Stimulated activated naive CD4-positive, alpha-beta T cell (primary cell): ENCODE measurements at regions not wholly inside any gene's neighbourhood (a gene's known extent, or its start where the extent isn't known, plus 50 kb on each side); places are given as distances from the start of the nearest gene placed in this dataset.
"Not testable (repeated sequence)": the region's sequence is repeated elsewhere in the genome, so short reads cannot be mapped to it uniquely, and the experiment has no call there.

ENCODE experiments used
- DNase-seq, 6 experiments: peaks; one replicate each; lab custom pipeline; 2025; lab: John Stamatoyannopoulos, UW

DNA sequence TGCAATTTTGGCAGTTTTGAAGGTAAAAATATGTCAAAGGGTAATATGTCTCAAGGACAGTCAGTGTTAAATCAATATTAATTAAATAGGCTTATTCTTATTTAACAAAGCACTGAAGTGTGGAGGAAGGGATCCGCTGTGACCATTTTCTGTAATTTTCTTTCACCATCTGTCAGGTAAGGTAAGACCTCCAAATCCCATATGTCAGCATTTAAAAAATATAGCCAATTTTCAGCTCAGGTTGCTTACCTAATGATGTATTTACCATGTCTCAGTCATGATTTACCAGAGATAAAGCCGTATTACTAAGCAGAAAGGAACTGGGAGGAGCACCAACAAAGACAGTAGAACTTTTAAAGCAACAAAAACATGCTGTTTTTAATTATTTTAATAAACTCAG is 683.9 kb downstream of the CCSER2 start:
- DNase-seq: no peak

DNA sequence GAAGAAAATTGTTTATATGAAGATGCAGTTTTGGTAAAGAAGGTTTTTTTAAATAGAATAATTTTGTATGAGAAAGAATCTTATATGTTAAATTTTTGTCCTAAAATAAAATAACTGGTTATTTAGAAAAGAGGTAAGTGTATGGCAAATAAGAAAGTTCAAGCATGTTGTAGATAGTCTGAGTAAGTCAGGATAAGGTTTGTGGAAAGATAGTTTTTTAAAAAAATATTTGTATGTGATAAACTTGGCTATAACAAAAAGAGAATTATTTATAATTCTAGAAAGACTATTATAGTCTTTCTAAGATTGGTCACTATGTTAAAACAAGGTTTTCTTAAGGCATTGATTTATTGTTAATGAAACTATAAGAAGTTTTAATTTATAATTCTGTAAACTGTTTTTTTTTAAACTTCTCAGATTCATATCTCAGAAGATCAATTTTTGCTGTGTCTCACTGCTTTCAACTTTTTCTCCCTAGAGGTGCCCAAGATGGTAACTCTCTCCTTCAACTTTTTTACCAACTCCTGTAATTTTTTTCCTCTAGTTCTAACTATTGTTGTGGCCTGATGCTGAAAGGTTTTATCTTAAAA is 698.6 kb downstream of the CCSER2 start:
- no peak for DNase-seq

DNA sequence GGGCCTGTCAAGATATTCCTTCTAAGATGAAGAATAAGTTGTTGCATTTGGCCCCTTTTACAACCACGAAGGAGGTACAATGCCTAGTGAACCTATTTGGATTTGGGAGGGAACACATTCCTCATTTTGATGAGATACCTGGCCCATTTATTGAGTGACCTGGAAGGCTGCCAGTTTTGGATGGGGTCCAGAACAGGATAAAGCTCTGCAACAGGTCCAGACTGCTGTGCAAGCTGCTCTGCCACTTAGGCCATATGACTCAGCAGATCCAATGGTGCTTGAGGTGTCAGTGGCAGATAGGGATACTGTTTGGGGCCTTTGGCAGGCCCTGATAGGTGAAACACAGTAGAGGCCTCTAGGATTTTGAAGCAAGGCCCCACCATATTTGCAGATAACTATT is 704.6 kb downstream of the CCSER2 start:
- DNase-seq: no peak

DNA sequence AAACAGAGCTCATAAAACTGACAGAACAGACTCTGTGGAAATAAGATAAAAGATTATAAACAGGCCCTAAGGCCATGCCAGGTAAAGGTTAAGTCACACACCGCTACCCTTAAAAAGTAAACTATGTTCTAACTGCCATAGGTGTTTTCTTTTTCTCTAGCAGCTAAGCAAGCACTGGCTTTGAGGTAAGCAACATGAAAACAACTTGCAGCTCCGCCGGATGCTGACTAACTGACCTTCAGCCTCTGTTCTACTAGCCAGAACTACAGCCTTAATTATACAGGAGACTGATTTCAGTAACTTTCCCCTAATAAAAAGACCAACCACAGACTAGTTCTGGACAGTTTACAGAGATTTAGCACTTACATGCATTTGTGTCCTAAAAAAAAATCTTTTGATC is 708.3 kb downstream of the CCSER2 start:
- no peak for DNase-seq

DNA sequence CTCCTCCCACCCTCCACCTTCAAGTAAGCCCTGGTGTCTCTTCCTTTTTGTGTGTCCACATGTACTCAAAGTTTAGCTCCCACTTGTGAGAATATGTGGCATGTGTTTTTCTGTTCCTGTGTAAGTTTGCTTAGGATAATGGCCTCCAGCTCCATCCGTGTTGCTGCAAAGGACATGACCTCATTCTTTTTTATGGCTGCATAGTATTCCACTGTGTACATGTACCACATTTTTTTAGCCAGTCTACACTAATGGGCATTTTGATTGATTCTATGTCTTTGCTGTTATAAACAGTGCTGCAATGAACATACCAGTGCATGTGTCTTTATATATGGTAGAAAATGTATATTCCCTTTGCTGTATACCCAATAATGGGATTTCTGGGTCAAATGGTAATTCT is 710.9 kb downstream of the CCSER2 start:
- no peak for DNase-seq

DNA sequence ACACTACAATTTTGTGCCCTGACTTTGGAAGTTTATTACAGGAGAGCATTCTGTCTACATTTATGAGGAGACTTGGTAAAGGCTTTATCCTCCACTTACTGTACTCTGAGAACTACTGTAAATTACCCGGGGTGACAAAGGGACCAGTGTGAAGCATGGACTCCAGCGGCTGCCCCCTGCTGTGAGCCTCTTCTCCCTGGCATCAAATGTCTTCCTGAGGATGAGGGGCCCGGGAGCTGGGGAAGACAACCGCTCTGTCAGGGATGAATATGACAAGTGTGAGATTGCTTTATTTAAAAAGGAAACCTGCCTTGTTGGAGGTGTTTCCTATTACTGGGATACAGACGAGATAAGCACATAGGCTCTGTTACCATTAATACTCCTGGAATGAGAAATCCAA is 714.8 kb downstream of the CCSER2 start:
- no peak for DNase-seq

DNA sequence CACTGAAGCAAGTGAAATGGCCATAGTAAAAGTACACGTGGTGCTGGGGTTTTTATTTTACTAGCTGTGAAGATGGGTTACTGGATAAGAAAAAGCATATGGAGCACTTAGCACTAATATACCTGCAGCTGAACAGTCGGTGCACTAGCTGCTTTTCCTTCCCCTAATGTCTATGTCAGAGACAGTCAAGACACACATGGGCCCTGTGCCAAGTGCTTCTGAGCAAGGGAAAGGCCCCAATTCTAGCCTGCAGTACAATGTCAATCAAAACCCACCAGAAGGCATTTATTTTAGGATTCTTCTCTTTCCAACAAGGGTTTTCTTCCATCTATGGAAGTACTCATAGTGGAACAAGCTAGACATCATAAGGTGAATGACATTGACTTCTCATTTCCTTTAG is 716.7 kb downstream of the CCSER2 start:
- DNase-seq: no peak

DNA sequence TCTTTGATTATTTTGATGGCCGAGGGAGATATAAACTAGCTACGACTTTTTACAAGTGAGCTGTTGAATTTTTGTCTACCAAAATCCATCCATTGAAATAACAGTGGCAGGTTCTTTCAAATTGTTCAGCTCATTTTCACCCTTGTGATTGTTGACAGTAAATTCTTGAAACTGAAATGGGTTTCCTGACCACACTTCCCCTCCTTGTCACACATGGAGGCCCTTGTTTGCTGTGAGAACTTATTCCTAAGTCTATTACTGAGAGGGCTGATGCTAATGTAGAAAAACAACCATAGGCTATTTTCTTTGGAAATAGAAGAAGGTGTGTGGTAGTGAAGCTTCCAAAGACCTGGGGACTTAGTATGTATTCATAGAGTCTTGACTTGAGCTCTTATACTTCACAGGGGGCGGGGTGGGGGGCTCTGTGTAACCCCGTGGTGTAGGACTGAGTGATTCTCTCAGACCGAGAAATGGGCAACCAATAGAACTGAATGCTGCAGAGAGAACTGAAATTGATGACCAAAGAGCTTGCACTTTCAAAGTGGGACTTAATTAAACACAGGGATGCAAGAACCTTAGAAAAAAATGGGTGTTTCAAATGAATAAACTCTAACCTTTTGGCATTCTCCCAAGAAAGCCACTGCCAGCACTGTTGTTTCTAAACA is 718.9 kb downstream of the CCSER2 start:
- DNase-seq: no peak

DNA sequence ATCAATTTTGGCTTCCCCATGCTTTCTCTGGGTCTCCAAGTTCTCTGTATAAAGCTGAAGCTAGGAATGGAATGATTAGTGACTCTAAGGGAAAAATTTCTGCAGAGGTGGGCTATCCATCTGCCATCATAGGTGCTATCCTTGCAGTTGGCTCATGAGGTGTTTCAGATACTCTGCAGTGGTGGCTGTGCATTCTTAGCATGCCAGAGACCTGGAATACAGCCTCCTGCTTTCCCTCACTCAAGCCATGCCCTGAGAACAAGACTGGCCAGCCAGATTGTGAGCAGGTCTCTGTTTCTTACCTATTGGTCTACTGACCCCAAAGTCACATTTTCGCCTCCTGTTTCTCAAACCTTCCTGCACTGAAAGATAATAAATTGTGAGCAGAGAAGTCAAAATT is 719.6 kb downstream of the CCSER2 start:
- DNase-seq: no peak

DNA sequence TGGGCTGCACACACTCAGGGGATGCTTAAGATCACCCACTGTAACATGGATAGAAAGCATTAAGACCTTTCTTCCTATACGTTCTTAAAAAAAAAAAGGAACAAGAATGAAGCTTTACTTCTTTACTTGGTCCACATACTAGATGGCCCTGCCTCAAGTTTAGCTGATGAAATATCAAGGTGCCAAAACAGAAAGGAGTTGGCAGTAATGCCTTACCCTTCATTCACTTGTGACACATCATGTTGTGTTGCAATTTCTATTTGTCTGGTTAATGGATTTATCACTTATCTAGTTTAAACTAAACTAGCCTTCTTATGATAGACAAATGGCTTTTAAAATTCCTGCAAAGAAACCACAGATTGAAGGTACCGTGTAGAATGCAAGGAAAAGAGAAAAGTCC is 720.3 kb downstream of the CCSER2 start:
- DNase-seq: no peak

DNA sequence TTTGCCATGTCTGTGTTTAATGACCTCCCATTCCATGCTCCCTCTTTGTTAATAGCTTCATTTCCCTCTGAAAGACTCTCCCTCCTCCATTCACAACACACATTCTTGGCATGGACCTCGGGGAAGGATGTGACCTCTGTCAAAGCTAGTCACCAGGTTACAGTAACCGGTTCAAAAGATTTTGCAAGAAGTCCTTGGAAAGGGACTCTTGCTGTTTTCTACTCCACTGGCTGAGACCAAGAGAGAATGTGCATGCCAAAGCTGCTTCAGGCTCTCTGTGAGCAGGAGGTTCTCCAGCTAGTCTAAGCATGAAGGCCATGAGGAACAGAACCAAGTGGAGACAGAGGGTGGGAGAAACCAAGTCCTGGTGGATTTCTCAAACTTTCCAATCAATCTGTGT is 732.6 kb downstream of the CCSER2 start:
- DNase-seq: no peak

DNA sequence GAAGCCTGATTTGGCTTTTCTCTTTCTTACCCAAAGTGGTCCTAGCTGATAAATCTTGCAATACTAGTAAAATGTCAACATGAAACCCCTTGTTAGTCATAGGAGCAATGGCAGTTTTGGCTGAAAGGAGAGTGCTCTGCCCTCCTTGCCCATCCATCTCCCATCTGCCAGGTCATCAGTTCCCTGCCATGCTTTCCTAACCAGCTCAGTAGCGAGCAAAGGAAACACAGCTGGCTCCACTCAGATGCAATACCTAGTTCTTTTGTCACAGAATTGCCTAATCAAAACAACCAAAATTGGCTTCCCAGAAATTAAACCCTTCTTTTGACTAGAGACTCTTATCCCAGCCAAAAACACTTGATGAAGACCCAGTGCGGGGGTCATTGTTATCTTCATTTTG is 733.0 kb downstream of the CCSER2 start:
- DNase-seq: no peak

DNA sequence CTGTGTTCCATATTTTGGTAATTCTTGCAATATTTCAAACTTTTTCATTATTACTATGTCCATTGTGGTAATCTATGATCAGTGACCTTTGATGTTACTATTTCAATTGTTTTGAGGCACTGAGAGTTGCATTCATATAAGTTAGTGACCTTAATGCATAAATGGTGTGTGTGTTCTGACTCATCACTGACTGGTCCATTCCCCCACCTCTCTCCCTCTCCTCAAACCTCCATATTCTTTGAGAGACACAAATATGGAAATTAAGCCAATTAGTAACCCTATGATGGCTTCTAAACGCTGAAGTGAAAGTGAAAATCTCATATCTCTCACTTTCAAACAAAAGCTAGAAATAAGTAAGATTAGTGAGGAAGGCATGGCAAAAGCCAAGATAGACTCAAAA is 739.6 kb downstream of the CCSER2 start:
- no peak for DNase-seq

DNA sequence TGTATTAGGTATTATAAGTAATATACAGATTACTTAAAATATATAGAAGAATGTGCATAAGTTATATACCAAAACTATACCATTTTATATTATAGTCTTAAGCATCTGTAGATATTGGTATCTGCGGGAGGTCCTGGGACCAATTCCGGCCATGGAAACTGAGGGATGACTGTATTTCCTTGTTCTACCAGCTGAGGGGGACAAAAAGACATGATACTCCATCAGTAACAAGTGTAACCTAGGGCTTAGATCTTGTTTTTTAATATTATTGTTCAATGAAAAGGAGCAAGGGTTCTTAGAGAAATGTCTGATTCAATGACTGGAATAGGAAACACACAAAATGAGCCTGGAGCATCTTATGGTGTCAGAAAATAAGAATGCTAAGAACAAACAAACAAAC is 752.5 kb downstream of the CCSER2 start:
- no peak for DNase-seq

DNA sequence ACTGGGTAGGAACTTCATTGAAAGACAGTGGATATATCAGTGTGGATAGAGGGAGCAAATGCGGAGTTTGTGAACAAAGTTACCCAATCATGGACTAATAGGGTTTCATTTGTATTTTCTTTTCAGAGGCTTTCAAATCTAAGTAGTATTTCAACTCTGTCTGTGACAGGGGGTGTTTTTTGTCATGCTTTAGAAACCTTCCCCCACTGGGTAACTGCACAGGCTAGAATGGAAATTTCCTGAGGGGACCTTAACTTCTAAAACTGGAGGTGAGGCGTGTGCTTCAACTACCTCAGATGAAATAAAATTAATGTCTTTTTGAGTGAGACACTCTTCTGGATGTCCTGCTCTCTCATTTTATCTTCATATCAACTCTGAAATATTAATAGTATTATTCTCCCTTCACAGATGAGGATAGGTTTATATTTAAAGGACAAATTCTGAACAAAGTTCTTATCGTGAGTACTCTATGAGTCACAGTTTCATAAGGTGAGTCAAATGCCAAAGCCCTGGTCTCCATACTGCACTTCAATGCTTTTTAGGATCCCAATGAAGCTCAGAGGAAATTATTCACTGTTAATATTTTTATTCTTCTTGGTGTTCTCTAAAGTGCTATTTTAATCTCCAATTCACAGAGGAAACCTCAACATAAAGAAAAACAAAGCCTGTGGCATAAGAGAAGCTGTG is 770.6 kb downstream of the CCSER2 start:
- DNase-seq: no peak

DNA sequence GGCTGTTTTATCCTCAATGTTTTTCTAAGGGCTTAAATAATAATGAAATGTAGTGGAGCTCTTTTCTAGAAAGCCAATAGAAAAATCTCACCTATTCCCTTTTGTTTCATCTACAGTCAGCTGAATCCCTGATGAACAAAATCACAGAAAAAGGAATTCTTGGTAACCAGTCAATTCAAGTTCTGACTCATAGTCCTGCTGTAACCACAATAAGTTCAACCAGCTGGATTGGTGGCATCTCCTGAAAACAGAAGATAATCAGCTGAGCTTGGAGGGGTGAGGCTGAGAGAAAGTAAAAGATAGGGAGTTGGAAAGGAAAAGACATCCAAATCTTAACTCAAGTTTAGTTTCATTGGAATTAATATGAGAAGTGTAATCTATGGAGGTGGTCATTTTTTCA is 772.1 kb downstream of the CCSER2 start:
- no peak for DNase-seq

DNA sequence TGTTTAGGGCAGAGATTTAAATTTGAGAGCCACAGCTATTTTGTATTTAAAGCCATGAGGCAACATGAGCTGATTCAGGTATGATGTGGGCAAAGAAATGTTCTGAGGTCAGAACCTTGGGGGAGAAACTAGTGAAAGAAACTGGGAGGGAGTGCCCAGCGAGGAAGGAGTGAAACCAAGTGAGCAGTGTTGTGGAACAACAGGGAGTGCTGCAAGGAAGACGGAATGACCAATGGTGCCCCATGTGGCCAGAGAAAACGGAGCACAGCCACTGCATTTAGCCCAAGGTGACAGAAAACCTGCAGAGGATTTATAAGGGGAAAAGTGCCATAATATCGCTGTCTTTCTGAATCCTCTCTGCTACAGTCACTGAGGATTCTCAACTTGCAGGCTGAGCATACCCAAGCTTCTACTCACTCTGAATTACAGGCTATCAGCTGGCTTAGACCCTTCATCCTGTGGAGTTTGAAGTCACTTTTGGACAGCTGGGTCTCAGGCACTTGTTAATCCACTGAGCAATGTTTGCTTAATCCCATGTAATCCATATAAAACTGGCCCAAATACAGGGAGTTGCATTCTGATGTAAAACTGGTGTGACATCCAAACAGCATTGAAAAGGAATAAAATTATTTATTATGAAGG is 777.3 kb downstream of the CCSER2 start:
- no peak for DNase-seq

DNA sequence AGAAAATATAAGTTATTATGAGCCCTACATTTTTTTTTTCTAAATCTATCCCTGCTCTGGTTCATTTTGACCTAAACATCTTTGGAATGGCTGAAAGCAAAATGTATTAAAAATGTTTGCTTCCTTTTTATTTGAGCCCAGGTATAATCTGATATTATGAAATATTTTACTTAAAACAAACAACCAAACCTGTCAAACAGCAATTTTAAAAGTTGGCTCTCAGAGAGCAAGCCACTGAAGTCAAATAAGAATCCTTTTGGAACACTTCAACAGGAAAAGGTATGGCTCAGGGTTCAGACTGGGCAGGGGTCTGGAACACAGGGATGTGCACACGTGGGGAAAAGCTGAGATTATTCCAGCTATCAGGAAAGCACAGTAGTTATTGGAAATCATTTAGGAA is 782.9 kb downstream of the CCSER2 start:
- DNase-seq: no peak

DNA sequence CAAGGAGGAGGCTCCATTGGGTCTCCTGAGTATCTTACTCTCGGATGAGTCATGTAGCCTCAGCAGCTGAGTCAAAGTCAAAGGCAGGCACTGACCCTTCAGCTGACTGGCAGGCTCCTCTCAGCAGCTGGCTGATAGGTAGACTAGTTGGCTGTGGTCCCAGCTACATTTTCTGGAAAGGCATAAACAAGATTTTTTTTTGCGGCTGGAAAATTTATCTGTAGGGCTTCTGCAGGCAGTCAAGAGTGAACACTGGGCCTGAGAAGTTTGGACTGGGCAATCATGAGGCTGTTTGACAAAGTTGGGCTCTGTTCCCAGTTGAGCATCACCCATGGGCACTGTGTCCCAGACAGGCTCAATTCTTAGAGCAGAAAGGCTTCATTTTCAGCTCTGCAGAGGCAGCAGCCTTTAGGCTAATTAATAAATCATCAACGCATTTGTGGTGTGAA is 796.2 kb downstream of the CCSER2 start:
- no peak for DNase-seq

DNA sequence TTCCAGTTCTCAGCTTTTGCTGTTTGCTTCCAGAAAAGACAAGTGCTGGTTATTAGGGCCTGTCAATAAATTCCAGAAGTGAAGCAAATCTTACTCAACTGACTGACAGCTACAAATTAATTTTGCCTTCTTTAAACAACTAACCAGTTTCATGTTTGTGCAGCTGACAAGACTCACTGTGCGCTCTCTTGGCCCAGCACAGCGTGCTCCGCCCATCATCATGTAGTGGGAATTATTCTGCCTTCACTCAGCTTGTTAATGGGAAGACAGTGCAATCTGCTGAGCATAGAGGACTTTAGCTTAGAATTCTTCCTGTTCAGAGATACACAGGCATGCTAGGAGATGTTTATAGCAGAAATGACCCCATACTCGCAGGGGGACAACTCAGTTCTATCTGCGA is 808.9 kb downstream of the CCSER2 start:
- DNase-seq: no peak

DNA sequence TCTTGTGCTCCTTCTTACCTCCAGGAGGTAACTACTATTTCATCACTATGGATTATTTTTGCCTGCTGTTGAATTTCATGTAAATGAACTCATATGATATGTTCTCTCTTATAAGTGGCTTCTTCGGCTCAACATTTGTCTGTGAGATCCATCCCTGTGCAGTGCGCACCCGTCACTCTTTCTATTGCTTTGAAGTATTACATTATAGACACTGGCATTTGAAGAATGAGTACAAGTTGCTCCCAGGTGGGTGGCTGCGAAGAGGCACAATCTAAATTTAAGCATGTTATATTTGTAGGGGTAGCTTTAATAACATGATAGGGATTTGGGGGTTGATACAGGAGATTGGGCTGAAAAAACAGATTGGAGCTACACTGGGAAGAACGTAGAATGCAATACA is 809.7 kb downstream of the CCSER2 start:
- no peak for DNase-seq

DNA sequence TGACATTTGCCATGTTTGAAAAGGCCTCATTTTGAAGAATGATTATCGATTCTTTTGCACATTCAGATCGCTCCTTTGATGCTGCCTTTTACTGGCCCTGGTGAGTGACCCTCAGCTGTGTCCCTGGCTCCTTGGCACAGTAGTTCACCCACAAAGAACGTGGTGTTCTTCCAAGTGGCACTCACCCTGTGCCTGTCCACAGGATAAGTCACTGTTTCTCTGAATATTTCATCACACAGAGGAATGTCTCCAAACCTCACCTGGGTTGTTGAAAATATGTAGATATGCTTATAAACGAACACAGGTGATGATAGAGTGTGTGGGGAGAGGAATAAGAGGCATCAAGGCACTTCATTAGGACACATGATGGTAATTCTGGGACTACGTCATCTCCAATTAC is 810.7 kb downstream of the CCSER2 start:
- no peak for DNase-seq

DNA sequence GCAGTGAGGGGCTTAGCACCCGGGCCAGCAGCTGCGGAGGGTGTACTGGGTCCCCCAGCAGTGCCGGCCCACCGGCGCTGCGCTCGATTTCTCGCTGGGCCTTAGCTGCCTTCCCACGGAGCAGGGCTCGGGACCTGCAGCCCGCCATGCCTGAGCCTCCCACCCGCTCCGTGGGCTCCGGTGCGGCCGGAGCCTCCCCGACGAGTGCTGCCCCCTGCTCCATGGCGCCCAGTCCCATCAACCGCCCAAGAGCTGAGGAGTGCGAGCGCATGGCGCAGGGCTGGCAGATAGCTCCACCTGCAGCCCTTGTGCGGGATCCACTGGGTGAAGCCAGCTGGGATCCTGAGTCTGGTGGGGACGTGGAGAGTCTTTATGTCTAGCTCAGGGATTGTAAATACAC is 813.1 kb downstream of the CCSER2 start:
- not testable (repeated sequence) for DNase-seq
